Peyer's patch (tissue), 4 donors: ENCODE measurements at regions not wholly inside any gene's neighbourhood (a gene's known extent, or its start where the extent isn't known, plus 50 kb on each side); places are given as distances from the start of the nearest gene placed in this dataset.

Experiments used
- DNase-seq, 3 donors: peaks; one replicate each; pipeline ENCODE4 v3.0.0-alpha.2; 2017 to 2019
- H3K27ac ChIP-seq, 4 donors: fragments of 200-600 bp; sonication (generic); one replicate each; pipeline ENCODE4 v1.5.1; 2016 to 2019
- H3K27me3 ChIP-seq, 2 donors: fragments of 200-600 bp; sonication (generic); one replicate each; pipeline ENCODE4 v1.5.1; 2019
- H3K36me3 ChIP-seq, 3 donors: fragments of 200-600 bp; sonication (generic); one replicate each; pipeline ENCODE4 v1.5.1; 2016 to 2019
- H3K4me1 ChIP-seq, 4 donors: fragments of 200-600 bp; sonication (generic); one replicate each; pipeline ENCODE4 v1.5.1; 2016 to 2019
- H3K4me3 ChIP-seq, 4 donors: fragments of 200-600 bp; sonication (generic); 1 replicate in 3 of 4; 2 replicates in 1 of 4; pipeline ENCODE4 v1.5.1; 2016 to 2019; ENCODE audit warnings: mild to moderate bottlenecking in 1 of 4
- H3K9me3 ChIP-seq, 4 donors: fragments of 200-600 bp; sonication (generic); one replicate each; pipeline ENCODE4 v1.5.1; 2016 to 2019; ENCODE audit warnings: mild to moderate bottlenecking in 1 of 4
- CTCF ChIP-seq, 6 experiments: fragments of 450-650 bp in 4 of 6; fragments of 200-600 bp in 2 of 6; sonication (generic) in 1 of 6; IDR thresholded peaks; one replicate each; pipeline ENCODE4 v1.5.1; 2017 to 2019; ENCODE audit warnings: antibody characterized with exemption in 6 of 6, mild to moderate bottlenecking in 3 of 6, moderate library complexity in 1 of 6
- POLR2A ChIP-seq, 2 donors: fragments of 450-650 bp; IDR thresholded peaks; one replicate each; pipeline ENCODE4 v1.5.1; 2017; ENCODE audit warnings: antibody characterized with exemption in 2 of 2, mild to moderate bottlenecking in 2 of 2, moderate library complexity in 2 of 2

DNA sequence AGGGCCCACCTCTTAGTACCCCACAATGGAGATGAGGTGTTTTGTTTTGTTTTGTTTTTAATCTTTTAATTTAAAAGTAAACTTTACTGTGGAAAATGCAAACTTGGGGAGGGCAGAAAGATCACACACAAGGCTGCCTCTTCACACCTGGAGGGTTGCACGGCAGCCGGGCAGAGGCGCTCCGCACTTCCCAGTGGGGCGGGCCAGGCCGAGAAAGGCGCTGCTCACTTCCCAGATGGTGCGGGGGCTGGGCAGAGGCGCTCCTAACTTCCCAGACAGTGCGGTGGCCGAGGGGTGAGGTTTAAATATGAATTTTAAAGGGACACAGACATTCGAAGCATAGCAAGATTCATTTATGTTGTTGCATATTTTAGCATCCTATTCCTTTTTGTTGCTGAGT lies 235.9 kb upstream of the MTPN start:
- no peaks in the 10 kb centered on the region for H3K9me3 ChIP-seq
- DNase-seq: no peak
- no peaks in the 10 kb centered on the region for H3K36me3 ChIP-seq
- TF ChIP-seq CTCF (IDR thresholded peaks at IDR 0.05) (no peak), POLR2A (IDR thresholded peaks at IDR 0.05) (no peak)
- H3K4me1 ChIP-seq: no peaks in the 10 kb centered on the region
- H3K27me3 ChIP-seq: no peaks in the 10 kb centered on the region
- no peak overlapping the region for H3K4me3 ChIP-seq
- H3K27ac ChIP-seq: no peak overlapping the region

- Histone ChIP-seq H3K36me3 (no peaks in the 10 kb centered on the region), H3K4me1 (no peaks in the 10 kb centered on the region), H3K4me3 (no peak overlapping the region), H3K9me3 (no peaks in the 10 kb centered on the region), H3K27me3 (no peaks in the 10 kb centered on the region), H3K27ac (no peak overlapping the region)
- DNase-seq: no peak
- TF ChIP-seq POLR2A (IDR thresholded peaks at IDR 0.05) (no peak), CTCF (IDR thresholded peaks at IDR 0.05) (no peak)
Measured at GRCh38 chr7:136210664-136211063, 233.5 kb upstream of the MTPN start.

DNA sequence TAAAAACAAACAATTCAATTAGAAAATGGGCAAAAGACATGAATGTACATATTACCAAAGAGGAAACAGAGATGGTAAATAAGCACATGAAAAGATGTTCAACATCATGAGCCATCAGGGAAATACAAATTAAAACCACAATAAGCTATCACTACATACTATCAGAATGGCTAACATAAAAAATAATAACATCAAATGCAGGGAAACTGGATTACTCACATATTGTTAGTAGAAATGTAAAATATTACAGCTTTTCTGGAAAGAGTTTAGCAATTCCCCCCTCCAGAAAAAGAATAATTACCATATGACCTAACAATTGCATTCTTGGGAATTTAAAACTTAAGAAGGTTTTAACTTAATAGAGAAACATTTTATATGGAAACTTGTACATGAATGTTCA lies 232.9 kb upstream of the MTPN start:
- Histone ChIP-seq H3K9me3 (no peaks in the 10 kb centered on the region), H3K27me3 (no peaks in the 10 kb centered on the region), H3K27ac (no peak overlapping the region), H3K4me1 (no peaks in the 10 kb centered on the region), H3K4me3 (no peak overlapping the region), H3K36me3 (no peaks in the 10 kb centered on the region)
- no peak for DNase-seq
- no peak for TF ChIP-seq CTCF (IDR thresholded peaks at IDR 0.05)
- no peak for TF ChIP-seq POLR2A (IDR thresholded peaks at IDR 0.05)

GRCh38 chr7:136205956-136206355 lies 228.8 kb upstream of the MTPN start:
- DNase-seq: no peak
- Histone ChIP-seq H3K27me3 (no peaks in the 10 kb centered on the region), H3K9me3 (no peaks in the 10 kb centered on the region), H3K4me1 (no peaks in the 10 kb centered on the region), H3K4me3 (no peak overlapping the region), H3K27ac (no peak overlapping the region), H3K36me3 (no peaks in the 10 kb centered on the region)
- TF ChIP-seq POLR2A (IDR thresholded peaks at IDR 0.05): no peak
- TF ChIP-seq CTCF (IDR thresholded peaks at IDR 0.05): no peak

DNA sequence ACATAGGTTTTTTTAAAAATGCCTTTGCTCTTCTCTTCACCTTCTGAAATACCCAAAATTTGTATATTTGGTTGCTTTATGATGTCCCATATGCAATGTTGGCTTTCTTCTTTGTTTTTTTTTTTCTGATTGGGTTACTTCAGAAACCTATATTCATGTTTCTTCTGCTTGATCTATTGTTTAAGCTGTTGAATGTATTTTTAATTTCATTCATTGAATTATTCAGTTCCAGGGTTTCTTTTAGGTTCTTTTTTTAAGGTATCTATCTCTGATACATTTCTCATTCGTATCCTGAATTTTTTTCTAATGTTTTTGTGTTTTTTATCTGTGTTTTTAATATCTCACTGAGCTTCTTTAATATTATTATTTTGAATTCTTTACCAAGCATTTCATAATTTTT lies 221.0 kb upstream of the MTPN start:
- no peaks in the 10 kb centered on the region for H3K36me3 ChIP-seq
- peaks cover 0 to 4% (median 0%) of the 10 kb centered on the region in 4 donors for H3K9me3 ChIP-seq
- DNase-seq: no peak
- no peak overlapping the region for H3K27ac ChIP-seq
- H3K4me3 ChIP-seq: no peak overlapping the region
- H3K27me3 ChIP-seq: no peaks in the 10 kb centered on the region
- H3K4me1 ChIP-seq: no peaks in the 10 kb centered on the region
- TF ChIP-seq CTCF (IDR thresholded peaks at IDR 0.05): no peak
- TF ChIP-seq POLR2A (IDR thresholded peaks at IDR 0.05): no peak

- Histone ChIP-seq H3K4me3 (no peak overlapping the region), H3K4me1 (no peaks in the 10 kb centered on the region), H3K27ac (no peak overlapping the region), H3K27me3 (no peaks in the 10 kb centered on the region), H3K9me3 (peaks cover 0 to 4% (median 0%) of the 10 kb centered on the region in 4 donors), H3K36me3 (no peaks in the 10 kb centered on the region)
- no peak for DNase-seq
- TF ChIP-seq CTCF (IDR thresholded peaks at IDR 0.05): no peak
- TF ChIP-seq POLR2A (IDR thresholded peaks at IDR 0.05): no peak
Measured at GRCh38 chr7:136194878-136195277, 217.7 kb upstream of the MTPN start.
